Astrocyte (in vitro differentiated cells and primary cell): ENCODE measurements at regions not wholly inside any gene's neighbourhood (a gene's known extent, or its start where the extent isn't known, plus 50 kb on each side); places are given as distances from the start of the nearest gene placed in this dataset.

Experiments used
- DNase-seq: peaks from one replicate; pipeline ENCODE4 v3.0.0-alpha.2; 2010; ENCODE audit warnings: low read depth
- FAIRE-seq: peaks from 2 replicates; lab custom pipeline; 2011; peaks lifted over from hg19 to GRCh38; lab: Jason Lieb, UNC
- H2AFZ ChIP-seq: 2 replicates; pipeline ENCODE4 v1.6.0; 2012; ENCODE audit warnings: low read depth, low read length, inconsistent platforms
- H3K27ac ChIP-seq: 2 replicates; pipeline ENCODE4 v1.5.1; 2011; ENCODE audit warnings: low read depth, low read length, inconsistent platforms
- H3K27me3 ChIP-seq: 2 replicates; pipeline ENCODE4 v1.6.0; 2011; ENCODE audit warnings: low read length, inconsistent platforms; ENCODE audit not compliant: insufficient read depth
- H3K36me3 ChIP-seq: 2 replicates; pipeline ENCODE4 v1.5.1; 2011; ENCODE audit warnings: low read length, inconsistent platforms; ENCODE audit not compliant: insufficient read depth
- H3K4me1 ChIP-seq: 2 replicates; pipeline ENCODE4 v1.5.1; 2011; ENCODE audit warnings: low read length, inconsistent platforms; ENCODE audit not compliant: insufficient read depth
- H3K4me2 ChIP-seq: 2 replicates; pipeline ENCODE4 v1.6.0; 2012; ENCODE audit warnings: low read length, inconsistent platforms
- H3K4me3 ChIP-seq: 2 replicates; pipeline ENCODE4 v1.5.1; 2011; ENCODE audit warnings: low read depth, mild to moderate bottlenecking, low read length, inconsistent platforms; ENCODE audit not compliant: insufficient read depth
- H3K79me2 ChIP-seq: 2 replicates; pipeline ENCODE4 v1.6.0; 2012; ENCODE audit warnings: mild to moderate bottlenecking, low read length, inconsistent platforms; ENCODE audit not compliant: insufficient read depth
- H3K9ac ChIP-seq: 2 replicates; pipeline ENCODE4 v1.6.0; 2012; ENCODE audit warnings: mild to moderate bottlenecking, low read length, inconsistent platforms
- H3K9me3 ChIP-seq: 2 replicates; pipeline ENCODE4 v1.5.1; 2012; ENCODE audit warnings: low read depth, mild to moderate bottlenecking, low read length, inconsistent platforms; ENCODE audit not compliant: insufficient read depth
- H4K20me1 ChIP-seq: 2 replicates; pipeline ENCODE4 v1.6.0; 2012; ENCODE audit warnings: low read length, inconsistent platforms; ENCODE audit not compliant: insufficient read depth
- H3K27ac Mint-ChIP-seq: one replicate; pipeline ENCODE4 v1.8.0; 2021; ENCODE audit warnings: mild to moderate bottlenecking, mixed read lengths; ENCODE audit not compliant: unreplicated experiment
- H3K27me3 Mint-ChIP-seq: one replicate; pipeline ENCODE4 v1.8.0; 2021; ENCODE audit warnings: low read depth, mixed read lengths; ENCODE audit not compliant: unreplicated experiment
- H3K36me3 Mint-ChIP-seq: one replicate; pipeline ENCODE4 v1.8.0; 2021; ENCODE audit warnings: low read depth, mixed read lengths; ENCODE audit not compliant: unreplicated experiment
- H3K4me1 Mint-ChIP-seq: one replicate; pipeline ENCODE4 v1.8.0; 2021; ENCODE audit warnings: low read depth, mixed read lengths; ENCODE audit not compliant: unreplicated experiment
- H3K4me3 Mint-ChIP-seq: one replicate; pipeline ENCODE4 v1.8.0; 2021; ENCODE audit warnings: mild to moderate bottlenecking, moderate library complexity, mixed read lengths; ENCODE audit not compliant: unreplicated experiment
- H3K9me3 Mint-ChIP-seq: one replicate; pipeline ENCODE4 v1.8.0; 2021; ENCODE audit warnings: mild to moderate bottlenecking, mixed read lengths; ENCODE audit not compliant: unreplicated experiment
- CTCF ChIP-seq: IDR thresholded peaks from 2 replicates; pipeline ENCODE4 v1.5.1; 2011; ENCODE audit warnings: low read depth, mild to moderate bottlenecking, inconsistent platforms, low read length, moderate library complexity; ENCODE audit not compliant: insufficient read depth
- EZH2 ChIP-seq: IDR thresholded peaks from 2 replicates; pipeline ENCODE4 v1.6.1; 2012; ENCODE audit warnings: mild to moderate bottlenecking, low read length, inconsistent platforms; ENCODE audit not compliant: insufficient read depth

DNA sequence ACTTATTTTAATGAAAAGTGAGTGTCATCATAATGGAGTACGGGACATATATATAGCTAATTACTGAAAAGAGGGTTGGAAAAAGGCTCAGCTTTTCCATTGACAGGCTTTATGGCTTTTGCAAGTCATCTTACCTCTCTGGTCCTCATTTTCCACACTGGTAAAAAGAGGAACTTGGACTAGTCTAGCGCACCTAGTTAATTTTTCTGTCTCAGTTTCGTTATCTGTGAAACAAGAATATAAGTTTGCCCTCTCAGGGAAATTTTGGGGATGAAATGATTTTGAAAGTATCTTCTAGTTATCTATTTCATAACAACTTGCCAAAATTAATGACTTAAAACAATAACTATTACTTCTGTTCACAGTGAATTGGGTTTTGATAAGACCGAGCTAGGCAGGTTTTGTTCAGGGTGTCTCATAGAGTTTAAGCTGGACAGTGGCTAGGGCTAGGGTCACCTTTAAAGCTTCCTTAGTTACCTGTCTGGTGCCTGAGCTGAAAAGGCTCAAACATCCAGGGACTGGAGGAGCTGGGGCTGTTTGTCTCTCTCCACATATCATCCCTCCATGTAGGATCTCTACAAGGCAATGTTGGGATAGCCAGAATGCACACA, 91.7 kb downstream of the TYW3 start:
- no peak overlapping the region for H3K4me3 ChIP-seq
- no peaks in the 10 kb centered on the region for H3K36me3 ChIP-seq
- Mint-ChIP-seq H3K27me3 (no peaks in the 10 kb centered on the region), H3K27ac (no peak overlapping the region), H3K4me3 (no peak overlapping the region), H3K4me1 (peaks cover under 1% of the 10 kb centered on the region), H3K9me3 (no peaks in the 10 kb centered on the region), H3K36me3 (no peaks in the 10 kb centered on the region)
- H3K4me1 ChIP-seq = no peaks in the 10 kb centered on the region
- H3K9ac ChIP-seq = no peak overlapping the region
- no peaks in the 10 kb centered on the region for H3K79me2 ChIP-seq
- FAIRE-seq (no peak), DNase-seq (no peak)
- no peak overlapping the region for H3K27ac ChIP-seq
- TF ChIP-seq CTCF (no peak), EZH2 (no peak)
- H3K4me2 ChIP-seq = no peak overlapping the region
- no peaks in the 10 kb centered on the region for H3K27me3 ChIP-seq
- H2AFZ ChIP-seq = no peak overlapping the region
- no peaks in the 10 kb centered on the region for H4K20me1 ChIP-seq
- no peaks in the 10 kb centered on the region for H3K9me3 ChIP-seq

GRCh38 chr1:74830766-74831165, 97.8 kb downstream of the TYW3 start:
- Mint-ChIP-seq H3K4me1 (peaks cover 2% of the 10 kb centered on the region), H3K27ac (no peak overlapping the region)

More at GRCh38 chr1:74830766-74831165, 97.8 kb downstream of the TYW3 start:
- H3K27ac ChIP-seq = no peak overlapping the region
- H3K9me3 Mint-ChIP-seq = no peaks in the 10 kb centered on the region
- H2AFZ ChIP-seq = no peak overlapping the region
- H3K4me2 ChIP-seq = no peak overlapping the region
- DNase-seq = no peak
- H3K27me3 Mint-ChIP-seq = no peaks in the 10 kb centered on the region
- no peaks in the 10 kb centered on the region for H3K9me3 ChIP-seq
- no peak for FAIRE-seq
- H3K27me3 ChIP-seq = no peaks in the 10 kb centered on the region
- no peak overlapping the region for H3K9ac ChIP-seq
- H4K20me1 ChIP-seq = no peaks in the 10 kb centered on the region
- no peaks in the 10 kb centered on the region for H3K4me1 ChIP-seq
- TF ChIP-seq EZH2 = no peak
- no peak for TF ChIP-seq CTCF
- H3K36me3 Mint-ChIP-seq = no peaks in the 10 kb centered on the region
- no peaks in the 10 kb centered on the region for H3K36me3 ChIP-seq
- no peak overlapping the region for H3K4me3 ChIP-seq
- H3K4me3 Mint-ChIP-seq = no peak overlapping the region
- H3K79me2 ChIP-seq = no peaks in the 10 kb centered on the region
